Stimulated activated CD4-positive, alpha-beta T cell treated with anti-CD3 and anti-CD28 coated beads, TNF-alpha, amount 100 ng/mL, for 24 hours (primary cell): ENCODE measurements at regions not wholly inside any gene's neighbourhood (a gene's known extent, or its start where the extent isn't known, plus 50 kb on each side); places are given as distances from the start of the nearest gene placed in this dataset.
"Not testable (repeated sequence)": the region's sequence is repeated elsewhere in the genome, so short reads cannot be mapped to it uniquely, and the experiment has no call there.

Experiments
- DNase-seq, 3 experiments: peaks; one replicate each; pipeline ENCODE4 v3.0.0-alpha.2; 2020; ENCODE audit warnings: low read depth in 3 of 3

- no peak for DNase-seq
These were observed 228.3 kb upstream of the WSB1 start for GRCh38 chr17:27065588-27065987.

- DNase-seq: no peak
These were observed 227.6 kb upstream of the WSB1 start for GRCh38 chr17:27066315-27066714.

- no peak for DNase-seq
These were observed 223.9 kb upstream of the WSB1 start for GRCh38 chr17:27069842-27070508.

- no peak for DNase-seq
These were observed 223.1 kb upstream of the WSB1 start for GRCh38 chr17:27070836-27071235.

- no peak for DNase-seq
These were observed 221.0 kb upstream of the WSB1 start for GRCh38 chr17:27072885-27073284.

GRCh38 chr17:27076814-27077213, 217.1 kb upstream of the WSB1 start:
- DNase-seq: no peak

- DNase-seq: no peak
These were observed 215.6 kb upstream of the WSB1 start for GRCh38 chr17:27078296-27078695.

- DNase-seq: no peak
These were observed 214.3 kb upstream of the WSB1 start for GRCh38 chr17:27079660-27080059.

GRCh38 chr17:27081002-27081638, 212.8 kb upstream of the WSB1 start:
- DNase-seq: no peak

- no peak for DNase-seq
These were observed 211.7 kb upstream of the WSB1 start for GRCh38 chr17:27082023-27082774.

- DNase-seq: no peak
These were observed 211.1 kb upstream of the WSB1 start for GRCh38 chr17:27082775-27083154.

- no peak for DNase-seq
These were observed 210.3 kb upstream of the WSB1 start for GRCh38 chr17:27083408-27084185.

GRCh38 chr17:27085517-27085916, 208.4 kb upstream of the WSB1 start:
- DNase-seq: no peak

GRCh38 chr17:27086526-27086925, 207.4 kb upstream of the WSB1 start:
- DNase-seq: no peak

GRCh38 chr17:27087935-27088766, 205.8 kb upstream of the WSB1 start:
- DNase-seq: no peak

- no peak for DNase-seq
These were observed 205.2 kb upstream of the WSB1 start for GRCh38 chr17:27088767-27089078.

GRCh38 chr17:27089079-27089928, 204.6 kb upstream of the WSB1 start:
- not testable (repeated sequence) for DNase-seq

GRCh38 chr17:27089929-27090247, 204.0 kb upstream of the WSB1 start:
- DNase-seq: no peak

GRCh38 chr17:27090450-27091042, 203.4 kb upstream of the WSB1 start:
- DNase-seq: not testable (repeated sequence)

GRCh38 chr17:27091043-27091497, 202.8 kb upstream of the WSB1 start:
- no peak for DNase-seq
